H9 (cell line): ENCODE measurements at regions not wholly inside any gene's neighbourhood (a gene's known extent, or its start where the extent isn't known, plus 50 kb on each side); places are given as distances from the start of the nearest gene placed in this dataset.

ENCODE experiments used
- DNase-seq: peaks from one replicate; pipeline ENCODE4 v3.0.0-alpha.2; 2017
- H2AFZ ChIP-seq: one replicate; pipeline ENCODE4 v1.6.1; 2013; ENCODE audit warnings: mild to moderate bottlenecking, low read length, control low read depth, moderate library complexity
- H2AK5ac ChIP-seq: 2 replicates; pipeline ENCODE4 v1.6.1; 2013; ENCODE audit warnings: low read length, control low read depth, mixed read lengths; ENCODE audit not compliant: insufficient read length
- H2BK120ac ChIP-seq: one replicate; pipeline ENCODE4 v1.6.1; 2013; ENCODE audit warnings: low read depth, mild to moderate bottlenecking, low read length, control low read depth, inconsistent platforms; ENCODE audit not compliant: poor library complexity, severe bottlenecking
- H2BK12ac ChIP-seq: 2 replicates; pipeline ENCODE4 v1.6.1; 2013; ENCODE audit warnings: low read length, control low read depth, mixed read lengths, low read depth; ENCODE audit not compliant: insufficient read length
- H2BK15ac ChIP-seq: 2 replicates; pipeline ENCODE4 v1.6.1; 2013; ENCODE audit warnings: low read depth, low read length, control low read depth
- H2BK20ac ChIP-seq: one replicate; pipeline ENCODE4 v1.6.1; 2013; ENCODE audit warnings: low read depth, mild to moderate bottlenecking, low read length, control low read depth, inconsistent platforms; ENCODE audit not compliant: poor library complexity, severe bottlenecking
- H2BK5ac ChIP-seq: 2 replicates; pipeline ENCODE4 v1.6.1; 2013; ENCODE audit warnings: low read length, control low read depth, mixed read lengths; ENCODE audit not compliant: insufficient read length
- H3K14ac ChIP-seq: 2 replicates; pipeline ENCODE4 v1.6.1; 2013; ENCODE audit warnings: low read length, control low read depth; ENCODE audit not compliant: insufficient read depth
- H3K18ac ChIP-seq: 2 replicates; pipeline ENCODE4 v1.6.1; 2013; ENCODE audit warnings: low read depth, mild to moderate bottlenecking, mixed read lengths, low read length, control low read depth; ENCODE audit not compliant: insufficient read length
- H3K23ac ChIP-seq: 2 replicates; pipeline ENCODE4 v1.6.1; 2013; ENCODE audit warnings: low read length, control low read depth, mixed read lengths, low read depth; ENCODE audit not compliant: insufficient read length
- H3K23me2 ChIP-seq: 2 replicates; pipeline ENCODE4 v1.6.1; 2013; ENCODE audit warnings: low read depth, mild to moderate bottlenecking, mixed read lengths, low read length, control low read depth; ENCODE audit not compliant: insufficient read length, poor library complexity, severe bottlenecking
- H3K27ac ChIP-seq: 2 replicates; pipeline ENCODE4 v1.5.1; 2013; ENCODE audit warnings: low read length, control low read depth, mixed read lengths, low read depth; ENCODE audit not compliant: insufficient read length
- H3K27me3 ChIP-seq: 2 replicates; pipeline ENCODE4 v1.6.1; 2013; ENCODE audit warnings: low read length, control low read depth, inconsistent platforms; ENCODE audit not compliant: insufficient read depth
- H3K4ac ChIP-seq: 2 replicates; pipeline ENCODE4 v1.6.1; 2013; ENCODE audit warnings: low read depth, mild to moderate bottlenecking, control low read depth, inconsistent platforms, low read length, moderate library complexity
- H3K4me1 ChIP-seq: 2 replicates; pipeline ENCODE4 v1.6.1; 2013; ENCODE audit warnings: low read length, control low read depth, inconsistent platforms; ENCODE audit not compliant: insufficient read depth
- H3K4me2 ChIP-seq: 2 replicates; pipeline ENCODE4 v1.6.1; 2013; ENCODE audit warnings: low read length, control low read depth, mixed read lengths; ENCODE audit not compliant: insufficient read length, insufficient read depth
- H3K56ac ChIP-seq: 2 replicates; pipeline ENCODE4 v1.6.1; 2013; ENCODE audit warnings: low read depth, mild to moderate bottlenecking, mixed read lengths, low read length, control low read depth; ENCODE audit not compliant: insufficient read length
- H3K79me1 ChIP-seq: 2 replicates; pipeline ENCODE4 v1.6.1; 2013; ENCODE audit warnings: low read depth, mild to moderate bottlenecking, moderate library complexity, low read length, control low read depth, inconsistent platforms; ENCODE audit not compliant: insufficient read depth, poor library complexity, severe bottlenecking
- H3K79me2 ChIP-seq: 2 replicates; pipeline ENCODE4 v1.6.1; 2013; ENCODE audit warnings: low read length, control low read depth, inconsistent platforms; ENCODE audit not compliant: insufficient read depth
- H3K9ac ChIP-seq: 2 replicates; pipeline ENCODE4 v1.6.1; 2013; ENCODE audit warnings: low read length, control low read depth, mixed read lengths; ENCODE audit not compliant: insufficient read length; ENCODE audit errors: extremely low read depth
- H3K9me3 ChIP-seq: one replicate; pipeline ENCODE4 v1.6.1; 2013; ENCODE audit warnings: low read depth, low read length, inconsistent platforms; ENCODE audit not compliant: control insufficient read depth
- H3T11ph ChIP-seq: one replicate; pipeline ENCODE4 v1.6.1; 2013; ENCODE audit warnings: mild to moderate bottlenecking, low read length, control low read depth, inconsistent platforms
- H4K20me1 ChIP-seq: one replicate; pipeline ENCODE4 v1.6.1; 2013; ENCODE audit not compliant: control insufficient read depth, insufficient read length, insufficient read depth
- H4K5ac ChIP-seq: 2 replicates; pipeline ENCODE4 v1.6.1; 2013; ENCODE audit warnings: low read depth, mild to moderate bottlenecking, mixed read lengths, low read length, control low read depth; ENCODE audit not compliant: insufficient read length
- H4K8ac ChIP-seq: replicated peaks from 2 replicates; pipeline ENCODE4 v1.6.1; 2013; ENCODE audit warnings: low read length, control low read depth, mixed read lengths, low read depth; ENCODE audit not compliant: insufficient read length
- H4K91ac ChIP-seq: 2 replicates; pipeline ENCODE4 v1.6.1; 2013; ENCODE audit warnings: low read depth, mild to moderate bottlenecking, moderate library complexity, mixed read lengths, low read length, control low read depth; ENCODE audit not compliant: insufficient read length
- H3K27ac Mint-ChIP-seq, 3 experiments: 2 replicates in 2 of 3; 3 replicates in 1 of 3; pipeline ENCODE4 v1.8.0; 2020 to 2021; ENCODE audit warnings: mixed read lengths in 3 of 3, mild to moderate bottlenecking in 1 of 3, moderate library complexity in 1 of 3
- H3K27me3 Mint-ChIP-seq: 2 replicates; pipeline ENCODE4 v1.8.0; 2021; ENCODE audit warnings: low read depth, mild to moderate bottlenecking, moderate library complexity, mixed read lengths
- H3K36me3 Mint-ChIP-seq, 3 experiments: 2 replicates in 2 of 3; 3 replicates in 1 of 3; pipeline ENCODE4 v1.8.0; 2020 to 2021; ENCODE audit warnings: low read depth in 3 of 3, mixed read lengths in 3 of 3; ENCODE audit not compliant: insufficient read depth in 1 of 3
- H3K4me1 Mint-ChIP-seq, 2 experiments: 2 replicates each; pipeline ENCODE4 v1.8.0; 2020; ENCODE audit warnings: mixed read lengths in 2 of 2
- H3K4me3 Mint-ChIP-seq, 2 experiments: 2 replicates in 1 of 2; 3 replicates in 1 of 2; pipeline ENCODE4 v1.8.0; 2020 to 2021; ENCODE audit warnings: mild to moderate bottlenecking in 2 of 2, mixed read lengths in 2 of 2, moderate library complexity in 1 of 2
- H3K9me3 Mint-ChIP-seq, 2 experiments: 2 replicates in 1 of 2; 3 replicates in 1 of 2; pipeline ENCODE4 v1.8.0; 2020; ENCODE audit warnings: mild to moderate bottlenecking in 2 of 2, mixed read lengths in 2 of 2, moderate library complexity in 1 of 2
- WGBS: extraction: QIAGEN DNeasy Blood & Tissue Kit; methylation state at CpG from one replicate; pipeline ENCODE4 v1.1.7; 2013; ENCODE audit warnings: missing lambda C conversion rate, low lambda C conversion rate, mixed read lengths; ENCODE audit not compliant: insufficient read length; ENCODE audit errors: extremely low coverage; 5-methylcytosine and 5-hydroxymethylcytosine counted together
- TF ChIP-seq, protein P1 (sequence below): fragments of 200-600 bp; sonication (generic); conservative IDR thresholded peaks from 3 replicates; pipeline ENCODE4 v1.8.0; 2021; ENCODE audit warnings: antibody characterized with exemption, mild to moderate bottlenecking

DNA sequence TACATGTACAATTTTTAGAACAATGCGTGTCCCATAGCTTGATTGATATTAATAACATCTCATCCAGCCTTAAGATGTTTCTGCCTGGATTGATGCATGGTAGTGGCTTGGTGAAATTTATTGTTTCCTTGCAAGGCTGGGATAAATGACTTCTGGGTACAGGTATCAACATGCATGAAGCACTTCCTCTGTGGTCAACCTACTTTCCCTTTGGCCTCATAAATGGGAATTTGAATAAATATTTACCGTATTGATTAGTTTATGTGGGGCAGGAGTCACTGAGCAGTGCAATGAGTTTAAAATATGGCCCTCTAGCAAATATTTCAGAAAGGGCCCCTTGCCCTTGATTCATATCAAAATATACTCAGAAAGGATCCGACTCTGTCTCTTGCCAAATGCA is 83.9 kb upstream of the KCNE2 start:
- no peak overlapping the region for H2BK15ac ChIP-seq
- no peak overlapping the region for H4K91ac ChIP-seq
- H3K79me1 ChIP-seq = no peaks in the 10 kb centered on the region
- H2BK120ac ChIP-seq = no peak overlapping the region
- H3K27ac ChIP-seq = no peak overlapping the region
- no peaks in the 10 kb centered on the region for H3K23me2 ChIP-seq
- H2AFZ ChIP-seq = no peak overlapping the region
- H3K18ac ChIP-seq = no peak overlapping the region
- no peak for DNase-seq
- Mint-ChIP-seq H3K4me3 (no peak overlapping the region), H3K27me3 (no peaks in the 10 kb centered on the region; the same call in 1 of the 2 replicates), H3K9me3 (no peaks in the 10 kb centered on the region; a peak in 1 of 5 replicates), H3K27ac (no peak overlapping the region; a peak in 1 of 7 replicates), H3K36me3 (no peaks in the 10 kb centered on the region), H3K4me1 (no peaks in the 10 kb centered on the region)
- no CpG with 5 or more reads among the region's 3 CpGs for WGBS
- TF ChIP-seq, protein P1, sequence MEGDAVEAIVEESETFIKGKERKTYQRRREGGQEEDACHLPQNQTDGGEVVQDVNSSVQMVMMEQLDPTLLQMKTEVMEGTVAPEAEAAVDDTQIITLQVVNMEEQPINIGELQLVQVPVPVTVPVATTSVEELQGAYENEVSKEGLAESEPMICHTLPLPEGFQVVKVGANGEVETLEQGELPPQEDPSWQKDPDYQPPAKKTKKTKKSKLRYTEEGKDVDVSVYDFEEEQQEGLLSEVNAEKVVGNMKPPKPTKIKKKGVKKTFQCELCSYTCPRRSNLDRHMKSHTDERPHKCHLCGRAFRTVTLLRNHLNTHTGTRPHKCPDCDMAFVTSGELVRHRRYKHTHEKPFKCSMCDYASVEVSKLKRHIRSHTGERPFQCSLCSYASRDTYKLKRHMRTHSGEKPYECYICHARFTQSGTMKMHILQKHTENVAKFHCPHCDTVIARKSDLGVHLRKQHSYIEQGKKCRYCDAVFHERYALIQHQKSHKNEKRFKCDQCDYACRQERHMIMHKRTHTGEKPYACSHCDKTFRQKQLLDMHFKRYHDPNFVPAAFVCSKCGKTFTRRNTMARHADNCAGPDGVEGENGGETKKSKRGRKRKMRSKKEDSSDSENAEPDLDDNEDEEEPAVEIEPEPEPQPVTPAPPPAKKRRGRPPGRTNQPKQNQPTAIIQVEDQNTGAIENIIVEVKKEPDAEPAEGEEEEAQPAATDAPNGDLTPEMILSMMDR = no peak
- no peak overlapping the region for H3K23ac ChIP-seq
- no peak overlapping the region for H3K4ac ChIP-seq
- no peaks in the 10 kb centered on the region for H4K20me1 ChIP-seq
- no peaks in the 10 kb centered on the region for H3K79me2 ChIP-seq
- no peak overlapping the region for H2BK20ac ChIP-seq
- H3K14ac ChIP-seq = no peak overlapping the region
- no peaks in the 10 kb centered on the region for H3K9me3 ChIP-seq
- H2BK12ac ChIP-seq = no peak overlapping the region
- no peak overlapping the region for H3K9ac ChIP-seq
- no peak overlapping the region for H3T11ph ChIP-seq
- H3K56ac ChIP-seq = no peak overlapping the region
- no peak overlapping the region for H3K4me2 ChIP-seq
- H2BK5ac ChIP-seq = no peak overlapping the region
- no peak overlapping the region for H4K5ac ChIP-seq
- no peaks in the 10 kb centered on the region for H3K4me1 ChIP-seq
- H2AK5ac ChIP-seq = no peak overlapping the region
- H4K8ac ChIP-seq = no peak overlapping the region
- H3K27me3 ChIP-seq = no peaks in the 10 kb centered on the region
